ENCODE measurements at regions not wholly inside any gene's neighbourhood (a gene's known extent, or its start where the extent isn't known, plus 50 kb on each side); places are given as distances from the start of the nearest gene placed in this dataset.

GRCh38 chr12:24455811-24456210, 493.1 kb downstream of the BCAT1 start:
- TF ChIP-seq EZH2 (IDR thresholded peaks at IDR 0.05; ENCODE audit: borderline replicate concordance, low read length) (no peak), CTCF (IDR thresholded peaks at IDR 0.05; ENCODE audit: low read length) (no peak)
- no peaks in the 10 kb centered on the region for H4K20me1 ChIP-seq (ENCODE audit: insufficient read depth, low read length)
- H3K9ac ChIP-seq (ENCODE audit: low read length): no peak overlapping the region
- H3K27ac ChIP-seq (ENCODE audit: low read depth, low read length, poor library complexity, severe bottlenecking): no peak overlapping the region
- no peak overlapping the region for H2AFZ ChIP-seq (ENCODE audit: low read length)
- no peak overlapping the region for H3K4me2 ChIP-seq (ENCODE audit: low read length)
- H3K79me2 ChIP-seq (ENCODE audit: insufficient read depth, low read length): no peaks in the 10 kb centered on the region
- no peaks in the 10 kb centered on the region for H3F3A ChIP-seq (ENCODE audit: insufficient read depth, low read length)
- H3K36me3 ChIP-seq (ENCODE audit: insufficient read depth, low read length): no peaks in the 10 kb centered on the region
- H3K4me3 ChIP-seq (ENCODE audit: low read depth, low read length, poor library complexity, severe bottlenecking): no peak overlapping the region
- no peaks in the 10 kb centered on the region for H3K9me2 ChIP-seq (ENCODE audit: low read depth, low read length)
- H3K4me1 ChIP-seq (ENCODE audit: insufficient read depth, low read length, severe bottlenecking): no peaks in the 10 kb centered on the region
- H3K9me3 ChIP-seq (ENCODE audit: low read length): no peaks in the 10 kb centered on the region
- no peaks in the 10 kb centered on the region for H3K27me3 ChIP-seq (ENCODE audit: insufficient read depth, low read length)

- Histone ChIP-seq H3K27ac (ENCODE audit: low read depth, low read length, poor library complexity, severe bottlenecking) (no peak overlapping the region), H3K79me2 (ENCODE audit: insufficient read depth, low read length) (no peaks in the 10 kb centered on the region)
Measured at GRCh38 chr12:24447678-24448077, 498.2 kb upstream of the SOX5 start.

GRCh38 chr12:24446287-24446686, 496.8 kb upstream of the SOX5 start:
- TF ChIP-seq CTCF (IDR thresholded peaks at IDR 0.05; ENCODE audit: low read length): no peak
- no peak for TF ChIP-seq EZH2 (IDR thresholded peaks at IDR 0.05; ENCODE audit: borderline replicate concordance, low read length)
- Histone ChIP-seq H3K4me3 (ENCODE audit: low read depth, low read length, poor library complexity, severe bottlenecking) (no peak overlapping the region), H3K4me1 (ENCODE audit: insufficient read depth, low read length, severe bottlenecking) (no peaks in the 10 kb centered on the region), H3K36me3 (ENCODE audit: insufficient read depth, low read length) (no peaks in the 10 kb centered on the region), H3K9me2 (ENCODE audit: low read depth, low read length) (no peaks in the 10 kb centered on the region), H3K9ac (ENCODE audit: low read length) (no peak overlapping the region), H3K27me3 (ENCODE audit: insufficient read depth, low read length) (no peaks in the 10 kb centered on the region), H2AFZ (ENCODE audit: low read length) (no peak overlapping the region), H4K20me1 (ENCODE audit: insufficient read depth, low read length) (no peaks in the 10 kb centered on the region), H3K27ac (ENCODE audit: low read depth, low read length, poor library complexity, severe bottlenecking) (no peak overlapping the region), H3F3A (ENCODE audit: insufficient read depth, low read length) (no peaks in the 10 kb centered on the region), H3K4me2 (ENCODE audit: low read length) (no peak overlapping the region), H3K79me2 (ENCODE audit: insufficient read depth, low read length) (no peaks in the 10 kb centered on the region), H3K9me3 (ENCODE audit: low read length) (no peaks in the 10 kb centered on the region)

More at GRCh38 chr12:24447678-24448077, 498.2 kb upstream of the SOX5 start:
- no peaks in the 10 kb centered on the region for H3K4me1 ChIP-seq (ENCODE audit: insufficient read depth, low read length, severe bottlenecking)
- no peak overlapping the region for H3K4me2 ChIP-seq (ENCODE audit: low read length)
- H3K4me3 ChIP-seq (ENCODE audit: low read depth, low read length, poor library complexity, severe bottlenecking): no peak overlapping the region
- no peaks in the 10 kb centered on the region for H3K27me3 ChIP-seq (ENCODE audit: insufficient read depth, low read length)
- H3F3A ChIP-seq (ENCODE audit: insufficient read depth, low read length): no peaks in the 10 kb centered on the region
- H3K9me3 ChIP-seq (ENCODE audit: low read length): no peaks in the 10 kb centered on the region
- H4K20me1 ChIP-seq (ENCODE audit: insufficient read depth, low read length): no peaks in the 10 kb centered on the region
- no peak overlapping the region for H2AFZ ChIP-seq (ENCODE audit: low read length)
- H3K36me3 ChIP-seq (ENCODE audit: insufficient read depth, low read length): no peaks in the 10 kb centered on the region
- H3K9ac ChIP-seq (ENCODE audit: low read length): no peak overlapping the region
- TF ChIP-seq EZH2 (IDR thresholded peaks at IDR 0.05; ENCODE audit: borderline replicate concordance, low read length): no peak
- no peak for TF ChIP-seq CTCF (IDR thresholded peaks at IDR 0.05; ENCODE audit: low read length)
- no peaks in the 10 kb centered on the region for H3K9me2 ChIP-seq (ENCODE audit: low read depth, low read length)
